SKM-1 (cell line): ENCODE measurements at regions not wholly inside any gene's neighbourhood (a gene's known extent, or its start where the extent isn't known, plus 50 kb on each side); places are given as distances from the start of the nearest gene placed in this dataset.

Source experiments
- DNase-seq: peaks from one replicate; lab custom pipeline; 2025; ENCODE audit not compliant: unreplicated experiment; lab: John Stamatoyannopoulos, UW

DNA sequence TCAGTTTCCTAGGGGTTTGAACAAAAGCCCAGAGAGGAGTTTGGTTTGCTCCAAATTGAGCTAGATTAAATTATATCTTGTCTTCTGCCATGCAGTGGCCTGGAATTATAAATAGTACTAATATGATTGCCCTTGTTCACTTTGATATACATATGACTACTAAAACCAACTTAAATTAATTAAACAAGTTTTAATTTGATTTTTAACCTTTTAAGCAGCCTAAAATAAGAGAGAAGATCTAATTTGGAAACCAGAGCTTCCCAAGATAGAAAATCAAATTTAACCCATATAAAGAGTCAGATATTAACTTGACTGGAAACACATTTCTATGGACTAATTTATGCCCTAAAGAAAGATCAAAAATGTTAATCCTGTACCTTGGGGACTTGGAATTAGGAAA, 444.5 kb upstream of the SLC8A1 start:
- DNase-seq, result no peak

DNA sequence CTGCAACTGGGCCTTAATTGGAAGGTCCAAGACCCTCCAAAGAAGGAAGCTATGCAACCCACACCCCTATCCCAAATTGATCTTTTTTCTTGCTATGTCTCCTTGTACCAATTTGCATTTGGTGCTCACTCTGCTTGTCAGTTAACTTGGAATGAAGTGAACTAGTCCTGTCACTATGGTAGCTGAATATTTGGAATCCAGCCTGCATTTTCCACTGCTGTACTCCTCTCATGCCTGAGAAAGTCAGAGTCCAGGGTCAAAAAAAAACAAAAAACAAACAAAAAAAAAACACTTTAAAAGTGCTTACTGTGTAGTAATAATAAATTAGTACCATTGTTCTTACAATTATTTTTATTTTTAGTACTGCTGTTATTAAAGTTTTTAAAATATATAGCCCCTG, 462.8 kb upstream of the SLC8A1 start:
- DNase-seq, result no peak

DNA sequence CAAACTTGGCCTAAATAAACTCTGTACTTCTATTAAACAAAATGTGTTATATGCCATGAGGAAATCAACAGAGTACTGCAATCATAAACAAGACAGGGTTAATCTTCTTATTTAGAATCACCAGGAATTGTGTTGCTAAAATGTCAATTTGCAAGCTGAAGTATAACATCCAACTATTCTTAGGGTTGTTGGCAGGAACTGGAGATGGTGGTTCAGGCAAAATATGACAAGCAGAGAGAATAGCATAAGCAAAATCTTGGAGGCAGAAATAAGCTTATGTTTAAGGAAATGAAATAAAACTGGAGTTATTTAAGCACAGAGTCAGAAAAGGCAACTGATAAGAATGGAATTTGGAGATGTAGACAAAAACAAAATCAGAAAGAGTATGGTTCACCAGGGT, 463.8 kb upstream of the SLC8A1 start:
- DNase-seq, result no peak

DNA sequence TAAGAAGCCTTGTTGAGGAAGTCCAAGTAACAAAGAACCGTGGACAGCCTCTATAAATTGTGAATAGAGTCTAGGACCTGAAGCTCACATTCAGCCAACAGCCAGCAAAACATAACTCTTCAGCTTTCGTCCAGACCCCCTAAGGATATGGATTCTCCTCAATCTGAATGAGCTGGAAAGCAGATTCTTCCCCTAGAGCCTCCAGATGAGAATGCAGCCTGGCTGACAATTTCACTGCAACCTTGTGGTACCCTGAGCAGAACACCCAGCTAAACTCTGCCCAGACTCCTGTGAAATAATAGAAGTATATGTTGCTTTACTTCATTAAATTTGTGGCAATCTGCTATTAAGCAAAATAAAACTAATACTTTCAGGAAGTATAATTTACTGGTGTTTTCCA, 483.5 kb upstream of the SLC8A1 start:
- DNase-seq, result no peak

DNA sequence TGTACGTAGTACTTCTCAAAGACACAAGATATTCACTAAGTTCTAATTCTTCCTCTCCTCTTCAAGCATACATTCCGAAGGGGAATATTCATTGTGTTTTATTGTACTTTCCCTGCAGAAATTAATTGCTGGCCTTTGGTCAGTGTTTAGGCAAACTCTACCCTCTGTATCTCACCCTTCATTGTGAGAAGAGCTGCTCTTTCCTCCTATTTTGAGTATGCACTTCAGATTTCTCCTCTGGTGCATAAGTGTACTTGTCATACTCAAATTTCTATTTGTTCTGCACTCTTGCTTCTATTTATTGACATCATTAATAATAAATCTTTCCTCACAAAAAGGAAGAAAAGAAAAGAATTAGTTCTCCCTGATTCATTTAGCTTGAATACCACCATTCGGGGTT, 485.4 kb upstream of the SLC8A1 start:
- DNase-seq, result no peak

DNA sequence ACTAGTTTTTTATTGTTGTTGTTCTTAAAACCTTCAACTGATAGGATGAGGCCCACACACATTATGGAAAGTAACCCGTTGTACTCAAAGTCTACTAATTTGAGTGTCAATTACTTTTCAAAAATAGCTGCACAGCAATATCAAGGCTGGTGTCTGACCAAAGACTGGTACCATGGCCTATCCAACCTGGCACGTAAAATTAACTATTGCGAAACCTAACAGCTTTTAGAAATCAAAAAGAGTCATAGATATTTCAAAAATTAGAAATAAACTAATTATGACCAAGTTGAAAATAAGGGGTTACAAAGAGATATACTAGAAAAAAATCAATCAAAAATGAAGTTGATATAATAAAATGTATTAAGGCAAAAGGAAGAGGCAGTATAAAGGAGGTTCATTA, 501.5 kb upstream of the SLC8A1 start:
- no peak for DNase-seq

DNA sequence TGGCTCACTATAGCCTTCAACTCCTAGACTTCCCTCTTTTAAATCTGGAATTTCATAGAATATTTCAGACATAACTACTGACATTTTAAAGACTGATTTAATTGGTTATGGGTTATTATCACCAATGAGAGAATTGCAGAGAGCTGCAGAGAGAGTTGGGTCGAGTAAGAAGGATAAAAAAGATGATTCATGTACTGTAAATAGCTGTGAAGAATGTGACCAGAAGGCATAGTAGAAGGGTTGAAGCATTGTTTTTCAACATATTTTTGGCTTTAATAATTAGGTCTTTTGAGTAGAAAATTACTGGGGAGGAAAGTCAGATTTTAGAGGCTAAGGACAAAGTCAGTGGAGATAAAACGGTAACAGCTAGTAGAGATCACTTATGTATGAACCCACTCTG, 503.2 kb upstream of the SLC8A1 start:
- no peak for DNase-seq

DNA sequence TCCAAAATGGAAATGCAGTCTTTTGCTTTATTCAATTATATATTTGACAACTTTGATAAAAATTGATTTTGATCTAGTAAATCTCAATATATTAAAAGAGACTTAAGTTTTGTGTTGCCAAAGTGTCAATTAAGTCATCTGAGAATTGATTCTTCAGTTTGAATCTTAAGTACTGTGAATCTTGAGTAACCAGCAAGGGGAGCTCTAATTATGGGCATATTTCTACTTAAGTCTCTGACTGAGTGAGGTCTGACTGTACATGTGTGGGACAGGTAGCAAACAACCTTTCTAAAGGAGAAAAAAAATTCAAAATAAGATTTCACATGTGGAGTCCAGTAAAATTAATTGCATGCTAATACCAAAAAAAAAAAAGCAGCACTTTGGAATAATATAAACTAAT, 503.7 kb upstream of the SLC8A1 start:
- no peak for DNase-seq

DNA sequence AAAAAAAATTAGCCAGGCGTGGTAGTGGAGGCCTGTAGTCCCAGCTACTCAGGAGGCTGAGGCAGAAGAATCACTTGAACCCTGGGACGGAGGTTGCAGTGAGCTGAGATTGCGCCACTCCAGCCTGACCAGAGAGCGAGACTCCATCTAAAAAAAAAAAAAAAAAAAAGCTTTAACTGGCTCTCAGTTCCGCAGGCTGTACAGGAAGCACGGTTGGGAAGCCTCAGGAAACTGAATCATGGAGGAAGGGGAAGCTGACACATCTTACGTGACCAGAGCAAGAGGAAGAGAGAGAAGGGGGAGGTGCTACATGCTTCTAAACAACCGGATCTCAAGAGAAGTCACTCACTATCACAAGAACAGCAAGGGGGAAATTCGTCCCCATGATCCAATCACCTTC, 505.6 kb upstream of the SLC8A1 start:
- peak; percentile 83 for DNase-seq

DNA sequence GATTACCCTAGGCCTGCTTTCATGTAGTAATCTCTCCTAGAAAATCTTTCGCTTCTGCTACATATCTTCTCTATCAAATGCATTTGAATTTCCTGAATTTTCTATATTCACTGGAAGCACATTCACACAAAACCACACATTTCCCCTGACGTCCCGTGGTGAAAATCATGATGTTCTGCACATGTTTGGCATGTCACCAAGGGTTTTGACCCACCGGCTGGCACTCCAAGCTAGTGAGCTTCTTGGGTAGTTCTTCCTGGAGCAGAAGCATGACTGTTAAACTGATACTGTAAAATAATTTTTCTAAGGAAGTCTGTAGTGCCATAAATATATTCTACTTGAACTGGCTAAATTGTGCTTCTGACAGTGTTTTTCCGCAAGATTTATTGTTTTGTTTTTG, 510.1 kb upstream of the SLC8A1 start:
- no peak for DNase-seq

DNA sequence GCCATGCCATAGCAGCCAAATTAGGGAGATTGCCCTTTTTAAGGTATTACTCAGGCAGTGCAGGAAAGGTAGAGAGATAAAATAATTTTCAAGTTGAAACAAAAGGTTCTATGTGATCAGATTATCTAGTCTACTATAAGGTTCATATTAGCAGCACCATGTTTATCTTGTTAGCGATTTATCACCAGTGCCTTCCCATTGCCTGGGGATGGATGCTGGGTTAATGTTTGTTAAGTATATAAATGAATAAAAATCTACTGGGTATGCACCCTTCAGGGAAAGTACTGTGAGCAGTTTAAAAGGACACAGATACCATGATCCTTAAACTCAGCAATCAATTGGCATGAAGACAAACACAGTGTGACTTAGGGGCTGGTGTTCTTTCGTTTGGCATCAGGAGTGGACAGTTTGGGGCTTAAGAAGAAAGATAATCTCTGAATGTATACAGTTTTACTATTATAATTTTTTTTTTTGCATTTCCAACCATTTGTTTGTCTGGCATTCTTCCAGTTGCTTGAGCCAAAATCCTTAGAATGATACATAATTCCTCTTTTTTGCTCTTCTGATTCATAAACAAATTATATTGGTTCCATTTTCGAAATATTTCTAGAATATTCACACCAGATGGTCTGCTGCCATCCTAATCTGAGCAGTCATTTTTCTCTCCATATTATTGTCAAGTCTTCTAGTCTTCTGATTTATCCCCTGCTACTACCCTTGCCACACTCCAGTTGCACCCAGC, 512.8 kb upstream of the SLC8A1 start:
- no peak for DNase-seq

DNA sequence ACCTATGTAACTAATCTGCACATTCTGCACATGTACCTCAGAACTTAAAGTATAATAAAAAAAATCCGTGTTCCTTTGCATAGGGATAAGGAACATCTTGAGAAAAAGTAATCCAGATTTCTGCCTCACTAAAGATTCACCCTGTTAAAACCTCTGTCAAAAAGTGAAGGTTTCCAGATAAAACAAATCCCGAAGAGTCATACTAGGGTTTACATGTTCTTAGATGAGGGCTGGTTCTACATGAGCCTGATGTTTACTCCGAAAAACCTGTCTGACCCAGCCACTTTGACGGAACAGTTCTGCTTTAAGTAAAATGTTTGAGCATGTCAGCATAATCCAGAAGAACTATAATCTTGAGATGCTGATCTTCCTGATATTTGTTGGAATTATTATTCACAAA, 515.6 kb upstream of the SLC8A1 start:
- no peak for DNase-seq

DNA sequence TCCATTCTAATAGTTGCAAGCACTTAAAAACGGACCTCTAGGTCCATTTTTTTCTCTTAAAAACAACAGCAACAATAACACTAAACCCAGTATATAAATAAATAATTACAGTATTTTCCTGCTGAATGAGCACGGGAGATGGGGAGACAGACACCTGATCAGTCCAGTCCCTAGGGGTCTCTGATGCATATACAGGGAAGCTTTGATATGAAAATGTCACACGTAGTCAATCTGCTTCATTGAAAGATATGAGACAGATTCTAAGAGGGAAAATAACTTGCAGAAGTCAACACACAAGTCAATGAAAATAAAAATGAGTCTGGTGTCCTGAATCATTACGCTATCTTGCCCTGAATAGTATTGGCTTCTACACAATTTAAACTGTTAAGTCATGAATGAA, 523.3 kb upstream of the SLC8A1 start:
- no peak for DNase-seq

DNA sequence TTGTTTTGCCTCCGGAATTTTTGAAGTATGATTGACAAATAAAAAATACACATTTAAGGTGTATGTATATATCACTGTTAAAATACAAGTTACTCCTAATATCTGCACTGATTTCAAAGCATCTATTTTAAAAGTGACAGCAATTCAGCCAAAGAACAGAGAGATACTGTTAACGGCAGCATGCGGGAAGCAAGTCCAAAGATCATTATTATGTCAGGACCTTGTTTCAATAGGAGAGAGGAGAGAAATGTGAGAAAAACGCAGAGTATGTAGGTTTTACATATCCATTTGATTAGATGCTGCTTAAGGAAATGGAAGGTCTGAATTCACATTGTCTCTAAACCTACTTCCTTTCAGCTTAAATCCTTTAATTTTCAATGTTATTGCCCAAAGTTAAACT, 545.5 kb upstream of the SLC8A1 start:
- DNase-seq, result no peak

DNA sequence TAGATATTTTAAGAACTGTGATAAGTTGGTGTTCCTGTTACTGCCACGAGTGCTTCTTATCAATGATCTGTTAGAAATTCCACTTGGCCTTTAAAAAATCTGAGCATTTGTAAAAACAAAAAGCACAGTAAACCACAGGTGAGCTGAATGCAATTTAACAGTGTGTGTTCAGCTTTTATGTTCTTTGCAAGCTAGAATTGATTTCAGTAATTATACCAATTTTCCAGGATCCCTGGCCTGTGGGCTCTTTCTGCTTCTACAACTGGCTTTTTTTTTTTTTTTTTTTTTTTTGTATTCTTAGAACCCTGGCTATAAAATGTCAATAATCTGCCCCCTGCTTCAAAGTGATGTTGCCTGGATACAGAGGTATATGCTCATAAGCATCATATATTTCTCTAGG, 548.5 kb upstream of the SLC8A1 start:
- DNase-seq, result no peak

DNA sequence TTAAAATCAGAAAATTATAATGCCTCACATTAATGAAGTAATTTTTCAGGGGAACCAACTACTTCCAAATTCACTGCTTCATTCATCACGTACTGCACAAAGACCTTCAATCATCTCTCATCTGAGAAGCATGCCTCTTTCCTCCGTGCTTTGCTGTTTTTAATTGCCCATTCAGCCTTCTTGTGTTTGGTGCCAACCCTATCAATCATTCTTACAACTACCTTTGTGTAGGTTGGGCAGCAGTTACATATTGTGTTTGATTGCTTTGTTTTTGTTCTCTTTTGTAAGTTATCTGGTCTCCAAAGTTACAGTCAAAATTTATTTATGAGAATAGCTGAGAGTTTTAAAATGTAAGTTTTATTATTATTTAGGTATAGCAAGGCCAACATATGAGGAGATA, 549.0 kb upstream of the SLC8A1 start:
- no peak for DNase-seq

DNA sequence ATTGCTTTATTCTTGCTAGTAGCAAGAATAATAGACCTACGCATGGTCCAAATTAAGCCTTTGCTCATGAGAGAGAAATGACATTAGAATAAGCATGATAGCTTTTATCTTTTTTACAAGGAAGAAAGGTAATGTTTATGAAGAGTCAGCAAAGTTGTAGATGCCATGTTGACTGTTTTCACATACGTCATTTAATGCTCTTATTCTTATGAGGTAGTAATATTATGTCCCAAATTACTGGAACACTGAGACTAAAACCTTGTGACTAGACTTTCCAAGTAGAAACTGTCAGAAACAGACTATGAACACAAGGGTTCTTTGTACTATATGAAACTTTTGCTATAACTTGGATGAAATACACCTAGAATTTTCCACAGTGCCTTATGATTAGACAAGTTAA, 552.8 kb upstream of the SLC8A1 start:
- DNase-seq, result no peak

DNA sequence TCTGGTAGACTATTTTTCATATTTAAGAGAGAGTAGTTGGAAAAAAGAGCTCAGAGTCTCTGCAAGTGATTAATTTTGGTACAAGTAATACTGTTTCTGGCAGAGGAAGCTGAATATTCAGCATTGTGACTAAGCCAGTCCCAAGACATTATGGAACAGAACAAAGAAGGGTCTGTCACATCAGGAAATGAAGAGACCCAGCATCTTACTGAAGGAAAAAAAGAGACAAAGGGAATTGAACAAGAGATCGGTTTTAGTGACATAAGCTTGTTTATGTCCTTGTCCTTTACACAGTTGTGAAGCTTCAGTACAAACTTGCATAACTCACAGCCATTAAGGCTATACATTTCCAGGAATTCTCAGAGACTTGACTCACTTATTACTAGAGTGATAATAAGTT, 568.5 kb upstream of the SLC8A1 start:
- DNase-seq, result no peak

DNA sequence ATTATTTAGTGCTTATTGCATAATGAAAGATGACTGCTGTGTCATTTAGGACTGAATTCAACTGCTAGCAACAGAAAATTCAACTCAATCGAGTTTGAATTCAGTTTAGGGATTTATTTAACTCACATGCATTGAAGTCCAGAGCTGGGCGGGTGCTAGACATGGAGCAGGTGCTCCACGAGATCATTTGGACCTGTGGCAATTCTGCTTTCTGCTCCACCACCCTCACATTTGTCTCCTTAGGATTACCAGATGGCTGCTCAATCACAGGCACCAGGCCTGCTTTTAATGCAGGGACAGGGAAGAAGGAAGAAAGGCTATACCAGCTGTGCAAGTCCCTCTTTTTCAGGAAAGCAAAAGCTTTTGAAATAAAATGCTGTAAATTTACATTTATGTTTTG, 572.9 kb upstream of the SLC8A1 start:
- DNase-seq, result no peak

DNA sequence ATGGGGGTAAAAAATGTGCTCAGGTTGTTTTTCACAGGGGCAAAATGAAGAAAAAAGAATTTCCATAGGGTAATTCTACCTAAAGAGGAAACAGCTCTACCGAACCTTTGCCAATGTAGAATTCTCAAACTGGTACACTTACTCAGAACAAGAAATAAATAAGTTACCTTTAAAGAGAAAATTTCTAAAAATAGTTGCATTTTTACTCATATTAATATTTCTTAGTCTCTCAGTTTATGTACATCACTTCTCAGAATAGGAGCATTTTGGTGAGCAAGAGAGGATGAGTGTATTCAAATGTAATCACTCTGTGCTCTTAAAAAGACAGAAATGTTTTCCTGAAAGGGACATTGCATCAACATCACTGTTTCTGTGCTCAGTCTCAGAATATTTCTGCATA, 574.7 kb upstream of the SLC8A1 start:
- DNase-seq, result no peak

DNA sequence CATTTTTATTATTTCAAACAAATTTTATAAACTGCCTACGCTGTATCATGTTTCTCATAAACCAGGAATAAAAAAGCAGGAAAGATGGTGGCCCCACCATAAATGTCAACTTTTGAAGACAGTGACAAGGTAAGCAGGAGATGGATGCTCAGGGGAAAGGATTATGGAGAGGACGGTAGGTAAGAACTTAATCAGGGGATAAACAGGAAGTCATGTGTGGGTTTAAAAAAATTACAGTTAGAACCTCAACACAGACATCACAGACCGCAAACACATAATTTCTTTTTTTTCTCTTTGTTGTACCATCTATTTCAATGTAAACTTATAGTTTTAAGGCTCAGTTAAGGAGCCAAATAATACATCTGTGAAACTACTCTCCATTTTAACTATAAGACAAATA, 575.2 kb upstream of the SLC8A1 start:
- no peak for DNase-seq

DNA sequence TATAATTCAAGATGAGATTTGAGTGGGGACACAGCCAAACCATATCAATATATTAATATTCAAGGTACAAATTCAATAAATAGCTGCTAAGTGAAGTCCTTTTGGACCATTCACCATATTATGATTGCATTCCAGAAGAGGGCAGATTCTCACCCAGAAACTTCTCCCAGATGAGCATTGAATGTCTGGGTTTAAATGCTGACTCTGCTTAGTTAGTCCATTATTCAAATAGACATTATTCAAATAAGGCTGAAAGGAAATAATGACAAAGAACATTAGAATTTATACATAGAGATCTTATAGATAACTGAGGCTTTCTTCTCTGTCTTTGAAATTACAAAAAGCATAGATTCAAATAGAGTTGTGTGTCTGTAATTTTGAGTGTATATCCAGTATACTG, 579.4 kb upstream of the SLC8A1 start:
- DNase-seq, result no peak

DNA sequence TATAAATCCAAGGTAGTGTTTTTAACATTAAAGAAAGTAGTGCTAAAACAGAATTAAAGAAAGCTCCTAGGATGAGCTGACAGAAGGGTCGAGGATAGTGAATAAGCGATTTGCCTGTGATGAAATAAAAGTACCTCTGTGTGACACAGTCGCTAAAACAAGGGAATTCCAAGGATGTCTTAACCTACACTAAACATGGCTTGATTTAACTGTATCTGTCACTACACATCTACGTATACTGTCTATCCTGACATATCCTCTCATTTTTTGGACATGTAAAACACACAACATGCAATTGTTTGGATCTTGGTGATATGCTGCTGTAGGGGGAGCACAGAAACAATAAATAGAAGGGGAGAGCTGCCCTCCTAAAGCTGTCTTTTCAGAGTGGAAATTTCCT, 580.8 kb upstream of the SLC8A1 start:
- no peak for DNase-seq

DNA sequence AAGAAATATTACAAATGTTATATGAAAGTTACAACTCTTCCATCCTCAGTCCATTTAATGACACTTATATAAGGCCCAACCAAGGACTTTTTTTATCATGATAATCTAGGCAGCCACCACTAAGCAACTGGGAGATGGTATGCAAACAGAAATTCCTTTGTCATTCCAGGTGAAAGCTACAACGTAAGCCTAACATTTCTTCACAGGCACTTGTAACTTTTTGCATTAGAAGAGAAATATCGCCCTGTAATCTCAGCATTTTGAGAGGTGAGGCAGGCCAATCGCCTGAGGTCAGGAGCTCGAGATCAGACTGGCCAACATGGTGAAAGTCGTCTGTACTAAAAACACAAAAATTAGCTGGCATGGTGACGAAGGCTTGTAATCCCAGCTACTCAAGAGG, 581.2 kb upstream of the SLC8A1 start:
- DNase-seq, result no peak
